ENCODE measurements at regions not wholly inside any gene's neighbourhood (a gene's known extent, or its start where the extent isn't known, plus 50 kb on each side); places are given as distances from the start of the nearest gene placed in this dataset.

DNA sequence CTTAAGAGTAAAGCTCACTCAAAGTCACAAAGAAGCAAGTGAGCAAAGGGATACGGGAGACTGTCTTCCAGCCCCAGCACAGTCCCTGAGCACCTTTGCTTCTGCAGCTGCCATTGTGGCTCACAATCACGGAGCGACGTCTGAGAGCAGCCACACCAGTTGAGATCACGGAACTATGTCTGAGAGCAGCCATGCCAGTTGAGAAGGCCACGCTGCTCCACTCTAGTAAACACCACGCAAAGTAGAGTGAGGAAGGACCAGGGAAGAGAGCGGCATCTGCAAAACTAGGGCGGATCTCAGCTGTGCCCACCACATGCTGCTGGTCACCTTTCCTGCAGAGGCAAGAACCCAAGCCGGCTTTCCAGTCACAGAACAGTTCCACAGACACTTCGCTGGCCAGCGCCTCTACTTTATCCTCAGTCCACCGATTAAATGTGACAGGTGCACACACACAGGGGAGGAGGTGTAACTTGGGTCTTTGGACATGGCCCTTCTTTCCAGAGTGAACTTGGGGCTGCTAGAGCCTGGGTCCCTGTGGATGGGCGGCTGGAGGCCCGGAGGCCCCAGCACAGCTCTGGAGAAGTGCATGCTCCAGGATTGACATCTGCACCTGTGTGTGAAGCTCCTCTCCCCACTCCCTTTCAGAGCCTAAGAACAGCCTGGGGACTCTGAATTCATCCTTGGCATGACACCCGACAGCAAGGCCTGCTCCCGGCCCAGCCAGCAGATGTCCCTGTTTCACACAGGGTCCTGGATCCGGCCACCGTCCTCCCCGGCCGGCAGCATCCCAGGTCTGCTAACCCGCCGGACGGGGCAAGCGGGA is 324.9 kb upstream of the IRX4 start:
- DNase-seq (ENCODE audit: low spot score) = no peak
- H3K36me3 Mint-ChIP-seq (ENCODE audit: low read depth) = no peaks in the 10 kb centered on the region
- H3K4me1 Mint-ChIP-seq (ENCODE audit: low read depth) = no peaks in the 10 kb centered on the region

DNA sequence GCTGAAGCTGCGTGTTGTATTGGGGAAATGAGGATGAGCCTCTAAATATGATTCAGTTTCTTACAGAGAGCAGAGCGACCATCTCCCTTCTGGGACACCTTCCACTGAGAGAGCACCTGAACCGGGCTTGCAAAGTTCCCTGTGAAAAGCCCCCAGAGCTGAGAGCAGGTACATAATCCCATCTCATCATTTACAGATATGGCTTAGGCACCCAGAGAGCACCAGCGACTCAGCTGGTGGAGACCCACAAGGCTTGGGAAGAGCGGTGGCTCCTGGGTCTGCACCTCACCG is 324.3 kb upstream of the IRX4 start:
- no peak for DNase-seq (ENCODE audit: low spot score)
- no peaks in the 10 kb centered on the region for H3K9me3 Mint-ChIP-seq
- no peaks in the 10 kb centered on the region for H3K4me1 Mint-ChIP-seq (ENCODE audit: low read depth)
- no peak overlapping the region for H3K4me3 Mint-ChIP-seq (ENCODE audit: low read depth)
- intact Hi-C loops (cut with micrococcal nuclease) = no loop called here
- H3K27ac Mint-ChIP-seq = no peak overlapping the region
- H3K27me3 Mint-ChIP-seq (ENCODE audit: low read depth) = no peaks in the 10 kb centered on the region
- no peaks in the 10 kb centered on the region for H3K36me3 Mint-ChIP-seq (ENCODE audit: low read depth)

More for the DNA sequence above, 324.9 kb upstream of the IRX4 start:
- no peak overlapping the region for H3K27ac Mint-ChIP-seq
- intact Hi-C loops (cut with micrococcal nuclease) = no loop called here
- no peaks in the 10 kb centered on the region for H3K9me3 Mint-ChIP-seq
- H3K27me3 Mint-ChIP-seq (ENCODE audit: low read depth) = no peaks in the 10 kb centered on the region
- no peak overlapping the region for H3K4me3 Mint-ChIP-seq (ENCODE audit: low read depth)

DNA sequence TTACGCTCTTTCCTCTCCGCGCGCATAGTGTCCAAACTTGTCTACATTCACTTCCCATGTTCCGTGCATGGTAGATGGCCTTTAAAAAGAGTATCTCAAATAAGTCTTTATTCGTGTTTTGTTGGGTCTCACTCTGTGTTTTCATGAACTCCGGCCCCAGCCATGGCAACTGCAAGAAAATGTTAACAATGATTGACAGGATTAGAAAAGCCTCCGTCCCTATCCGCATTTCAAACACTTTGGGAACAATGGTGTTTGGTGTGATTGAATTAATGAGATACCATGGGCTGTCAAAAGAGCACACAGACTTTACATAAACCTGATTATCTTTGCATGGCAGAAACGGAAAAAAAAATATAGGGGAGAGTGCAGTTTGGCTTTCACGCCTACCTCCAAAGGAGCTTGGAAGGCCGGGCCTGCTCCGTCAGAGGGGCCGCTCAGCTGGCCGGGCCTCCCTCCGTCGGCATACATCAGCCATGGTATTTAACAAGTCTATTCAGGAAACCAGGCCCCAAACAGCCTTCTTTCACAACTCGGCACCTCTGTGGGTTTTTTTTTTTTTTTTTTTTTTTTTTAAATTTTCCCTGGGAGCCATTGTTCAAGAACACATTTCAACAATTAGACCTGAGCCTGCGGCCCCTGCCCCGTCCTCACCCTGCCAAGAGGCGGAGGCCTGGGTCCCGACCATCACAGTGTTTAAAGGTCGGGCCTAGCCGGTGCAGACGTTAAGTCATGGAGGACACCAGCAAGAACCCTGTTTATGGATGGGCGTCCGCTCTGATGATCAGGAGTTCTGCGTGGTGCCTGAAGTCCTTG is 323.8 kb upstream of the IRX4 start:
- no peak for DNase-seq (ENCODE audit: low spot score)

DNA sequence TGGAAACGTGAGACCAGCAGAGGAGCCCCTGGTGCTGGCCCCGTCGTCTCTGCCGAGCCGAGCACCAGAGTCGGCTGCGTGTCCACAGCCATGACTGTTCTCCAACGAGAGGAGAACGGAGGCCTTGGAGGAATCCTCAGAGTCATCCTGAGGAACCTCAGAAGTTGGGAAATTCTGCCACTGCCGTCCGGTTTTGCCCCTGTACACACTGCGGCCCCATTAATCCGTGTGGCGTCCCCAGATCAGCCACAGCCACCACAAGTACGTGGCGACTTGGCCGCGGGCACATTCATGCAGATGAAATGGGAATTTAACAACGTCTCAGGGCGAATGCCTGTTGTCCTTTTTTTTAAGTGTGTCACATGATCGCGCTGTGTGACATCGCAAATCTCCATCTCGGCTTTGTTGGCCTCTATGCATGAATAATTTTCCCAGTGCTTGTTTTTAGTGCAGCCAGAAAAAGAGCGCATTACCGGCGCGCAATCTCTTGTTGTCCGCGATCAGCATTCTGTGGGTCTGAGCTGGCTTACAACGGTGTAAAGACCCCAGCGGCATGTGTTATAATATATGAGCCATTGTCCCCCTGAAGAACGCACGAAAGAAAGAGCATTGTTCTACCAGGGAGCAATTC is 323.0 kb upstream of the IRX4 start:
- Mint-ChIP-seq H3K4me1 (ENCODE audit: low read depth) (no peaks in the 10 kb centered on the region), H3K36me3 (ENCODE audit: low read depth) (no peaks in the 10 kb centered on the region), H3K27me3 (ENCODE audit: low read depth) (no peaks in the 10 kb centered on the region), H3K4me3 (ENCODE audit: low read depth) (no peak overlapping the region), H3K27ac (no peak overlapping the region), H3K9me3 (no peaks in the 10 kb centered on the region)
- intact Hi-C loops (cut with micrococcal nuclease) = no loop called here
- DNase-seq (ENCODE audit: low spot score) = no peak

More for the DNA sequence above, 323.8 kb upstream of the IRX4 start:
- H3K27ac Mint-ChIP-seq = no peak overlapping the region
- intact Hi-C loops (cut with micrococcal nuclease) = no loop called here
- H3K4me1 Mint-ChIP-seq (ENCODE audit: low read depth) = no peaks in the 10 kb centered on the region
- no peak overlapping the region for H3K4me3 Mint-ChIP-seq (ENCODE audit: low read depth)
- no peaks in the 10 kb centered on the region for H3K36me3 Mint-ChIP-seq (ENCODE audit: low read depth)
- H3K27me3 Mint-ChIP-seq (ENCODE audit: low read depth) = no peaks in the 10 kb centered on the region
- no peaks in the 10 kb centered on the region for H3K9me3 Mint-ChIP-seq

DNA sequence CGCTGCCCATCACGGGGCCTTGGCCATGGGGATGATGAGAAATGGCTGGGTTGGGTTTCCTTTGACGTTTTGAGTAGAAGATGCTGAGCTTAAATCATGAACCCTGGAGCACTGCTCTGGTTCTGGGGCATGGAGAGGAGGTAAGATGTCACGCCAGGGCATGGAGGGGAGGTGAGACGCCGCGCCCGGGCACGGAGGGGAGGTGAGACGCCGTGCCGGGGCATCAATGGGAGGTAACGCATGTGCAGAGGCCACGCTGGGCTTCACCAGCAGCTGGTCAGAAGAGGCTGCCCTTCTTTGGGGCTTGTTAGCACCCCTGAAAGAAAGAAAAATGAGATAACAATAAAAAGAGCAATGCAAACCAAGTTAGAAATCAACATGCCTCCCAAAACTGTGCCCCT is 322.5 kb upstream of the IRX4 start:
- Mint-ChIP-seq H3K27me3 (ENCODE audit: low read depth) (no peaks in the 10 kb centered on the region), H3K9me3 (no peaks in the 10 kb centered on the region)

DNA sequence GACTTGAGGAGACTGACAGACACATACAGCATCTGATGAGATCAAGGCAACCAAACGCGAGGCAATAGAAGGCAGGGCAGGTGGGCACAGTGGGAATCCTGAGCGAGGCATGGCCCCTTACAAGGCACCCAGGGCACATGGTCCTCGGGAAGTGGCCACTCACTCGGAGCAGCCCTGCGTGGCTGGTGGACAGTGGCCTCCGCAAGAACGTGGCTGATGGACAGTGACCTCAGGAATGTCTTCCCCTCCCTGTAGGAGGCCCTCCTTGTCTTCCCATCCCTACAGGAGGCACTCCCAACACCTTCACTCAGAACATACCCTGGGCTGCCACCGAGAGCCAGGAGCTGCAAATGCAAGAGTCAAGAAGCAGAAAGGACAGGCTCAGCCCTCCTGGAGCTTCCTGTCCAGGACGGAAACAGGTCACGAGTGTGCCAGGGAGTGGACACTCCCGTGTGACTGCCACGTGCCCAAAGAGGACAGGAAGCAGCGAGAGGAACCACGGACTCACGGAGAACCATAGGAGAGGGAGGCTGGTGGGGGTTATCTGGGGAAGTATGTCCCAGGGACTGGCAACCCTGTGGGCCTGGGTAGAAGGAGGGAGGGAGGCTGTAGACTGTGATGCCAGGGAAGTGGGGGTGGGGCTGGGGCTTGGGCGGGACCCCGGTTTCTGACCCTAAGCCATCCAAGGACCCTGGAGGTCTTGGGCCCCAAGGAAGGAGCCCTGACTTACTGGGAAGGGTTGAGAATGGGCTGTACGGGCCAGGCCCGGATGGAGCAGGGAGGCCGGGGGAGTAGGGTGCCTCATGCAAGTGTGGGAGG is 321.9 kb upstream of the IRX4 start:
- intact Hi-C loops (cut with micrococcal nuclease) = no loop called here
- Mint-ChIP-seq H3K9me3 (no peaks in the 10 kb centered on the region), H3K36me3 (ENCODE audit: low read depth) (no peaks in the 10 kb centered on the region), H3K27me3 (ENCODE audit: low read depth) (no peaks in the 10 kb centered on the region), H3K27ac (no peak overlapping the region), H3K4me3 (ENCODE audit: low read depth) (no peak overlapping the region), H3K4me1 (ENCODE audit: low read depth) (no peaks in the 10 kb centered on the region)
- DNase-seq (ENCODE audit: low spot score) = no peak

More for the DNA sequence above, 322.5 kb upstream of the IRX4 start:
- Mint-ChIP-seq H3K4me3 (ENCODE audit: low read depth) (no peak overlapping the region), H3K27ac (no peak overlapping the region), H3K4me1 (ENCODE audit: low read depth) (no peaks in the 10 kb centered on the region), H3K36me3 (ENCODE audit: low read depth) (no peaks in the 10 kb centered on the region)
- intact Hi-C loops (cut with micrococcal nuclease) = no loop called here
- DNase-seq (ENCODE audit: low spot score) = no peak

DNA sequence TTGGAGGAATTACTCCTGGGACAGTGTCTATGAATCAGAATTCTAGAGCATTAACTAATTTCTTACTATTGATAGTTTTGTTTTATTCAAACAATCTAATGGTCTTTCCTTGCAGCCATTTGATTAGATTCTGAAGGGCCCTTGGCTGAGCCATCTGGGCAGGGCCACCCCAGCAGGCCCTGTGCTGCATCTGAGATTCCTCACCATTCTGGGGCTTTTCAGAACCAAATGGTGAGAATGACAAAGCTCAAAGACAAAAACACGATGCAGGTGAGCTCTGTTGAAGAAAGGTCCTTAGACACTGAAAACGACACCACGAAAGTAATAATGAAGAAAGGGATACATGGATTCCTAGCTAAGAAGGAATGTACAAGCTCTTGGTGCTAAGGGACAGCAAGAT is 321.0 kb upstream of the IRX4 start:
- Mint-ChIP-seq H3K36me3 (ENCODE audit: low read depth) (no peaks in the 10 kb centered on the region), H3K27me3 (ENCODE audit: low read depth) (no peaks in the 10 kb centered on the region), H3K9me3 (no peaks in the 10 kb centered on the region), H3K27ac (no peak overlapping the region), H3K4me3 (ENCODE audit: low read depth) (no peak overlapping the region), H3K4me1 (ENCODE audit: low read depth) (no peaks in the 10 kb centered on the region)
- DNase-seq (ENCODE audit: low spot score) = no peak
- intact Hi-C loops (cut with micrococcal nuclease) = no loop called here

DNA sequence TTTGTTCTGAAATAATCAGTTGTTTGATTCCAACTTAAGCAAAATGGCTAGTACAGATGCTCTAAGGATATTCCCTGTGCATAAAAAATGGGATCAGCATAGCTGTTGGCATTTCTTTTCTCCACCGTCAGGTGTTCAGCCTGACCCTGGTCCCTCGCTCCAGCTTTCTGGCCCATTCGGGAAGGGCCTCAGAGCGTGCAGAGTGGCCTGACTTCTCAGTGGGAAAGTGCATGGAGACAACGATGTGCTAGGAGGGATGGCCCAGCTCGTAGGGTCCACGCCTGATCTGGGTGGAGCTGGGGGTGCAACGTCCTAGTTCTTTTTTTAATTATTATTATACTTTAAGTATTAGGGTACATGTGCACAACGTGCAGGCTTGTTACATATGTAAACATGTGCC is 319.1 kb upstream of the IRX4 start:
- Mint-ChIP-seq H3K9me3 (no peaks in the 10 kb centered on the region), H3K27ac (no peak overlapping the region), H3K36me3 (ENCODE audit: low read depth) (no peaks in the 10 kb centered on the region), H3K4me3 (ENCODE audit: low read depth) (no peak overlapping the region), H3K27me3 (ENCODE audit: low read depth) (no peaks in the 10 kb centered on the region), H3K4me1 (ENCODE audit: low read depth) (no peaks in the 10 kb centered on the region)
- DNase-seq (ENCODE audit: low spot score) = no peak
- intact Hi-C loops (cut with micrococcal nuclease) = no loop called here

DNA sequence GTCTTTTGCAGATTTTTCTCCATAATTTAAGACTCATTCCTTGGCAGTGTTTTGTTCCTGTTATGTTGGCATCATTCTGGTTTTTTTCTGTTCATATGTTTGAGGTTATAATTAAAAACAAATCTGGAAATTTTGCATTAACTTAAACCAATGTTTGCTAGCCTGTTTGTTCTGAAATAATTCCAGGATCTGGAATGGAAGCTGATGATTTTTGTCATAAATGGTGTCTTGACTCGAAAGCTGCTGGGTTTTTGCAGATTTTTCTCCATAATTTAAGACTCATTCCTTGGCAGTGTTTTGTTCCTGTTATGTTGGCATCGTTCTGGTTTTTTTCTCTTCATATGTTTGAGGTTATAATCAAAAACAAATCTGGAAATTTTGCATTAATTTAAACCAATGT is 318.7 kb upstream of the IRX4 start:
- no peaks in the 10 kb centered on the region for H3K36me3 Mint-ChIP-seq (ENCODE audit: low read depth)
- no peak overlapping the region for H3K27ac Mint-ChIP-seq
- no peaks in the 10 kb centered on the region for H3K4me1 Mint-ChIP-seq (ENCODE audit: low read depth)
- H3K9me3 Mint-ChIP-seq = no peaks in the 10 kb centered on the region
- H3K27me3 Mint-ChIP-seq (ENCODE audit: low read depth) = no peaks in the 10 kb centered on the region
- DNase-seq (ENCODE audit: low spot score) = no peak
- H3K4me3 Mint-ChIP-seq (ENCODE audit: low read depth) = no peak overlapping the region
- intact Hi-C loops (cut with micrococcal nuclease) = no loop called here

DNA sequence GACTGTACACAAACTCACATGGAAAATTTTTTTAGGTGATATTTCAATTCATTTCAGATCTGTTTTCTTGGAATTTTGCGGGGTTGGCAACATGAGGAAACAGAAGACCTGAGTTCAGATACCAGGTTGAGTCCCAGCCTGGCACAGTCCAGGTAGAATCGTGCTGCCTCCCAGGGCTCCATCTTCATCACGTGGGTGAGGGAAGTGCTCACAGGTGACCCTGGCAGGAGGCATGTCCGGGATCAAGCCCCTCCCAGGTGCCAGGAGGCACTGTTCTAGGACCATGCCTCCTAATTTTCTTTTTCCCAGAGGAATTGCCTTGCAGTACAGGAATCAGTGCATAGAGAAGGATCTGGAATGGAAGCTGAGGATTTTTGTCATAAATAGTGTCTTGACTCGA is 318.3 kb upstream of the IRX4 start:
- H3K4me3 Mint-ChIP-seq (ENCODE audit: low read depth) = no peak overlapping the region
- H3K36me3 Mint-ChIP-seq (ENCODE audit: low read depth) = no peaks in the 10 kb centered on the region
- no peaks in the 10 kb centered on the region for H3K9me3 Mint-ChIP-seq
- H3K4me1 Mint-ChIP-seq (ENCODE audit: low read depth) = no peaks in the 10 kb centered on the region
- H3K27me3 Mint-ChIP-seq (ENCODE audit: low read depth) = no peaks in the 10 kb centered on the region
- H3K27ac Mint-ChIP-seq = no peak overlapping the region
- DNase-seq (ENCODE audit: low spot score) = no peak
- intact Hi-C loops (cut with micrococcal nuclease) = no loop called here

DNA sequence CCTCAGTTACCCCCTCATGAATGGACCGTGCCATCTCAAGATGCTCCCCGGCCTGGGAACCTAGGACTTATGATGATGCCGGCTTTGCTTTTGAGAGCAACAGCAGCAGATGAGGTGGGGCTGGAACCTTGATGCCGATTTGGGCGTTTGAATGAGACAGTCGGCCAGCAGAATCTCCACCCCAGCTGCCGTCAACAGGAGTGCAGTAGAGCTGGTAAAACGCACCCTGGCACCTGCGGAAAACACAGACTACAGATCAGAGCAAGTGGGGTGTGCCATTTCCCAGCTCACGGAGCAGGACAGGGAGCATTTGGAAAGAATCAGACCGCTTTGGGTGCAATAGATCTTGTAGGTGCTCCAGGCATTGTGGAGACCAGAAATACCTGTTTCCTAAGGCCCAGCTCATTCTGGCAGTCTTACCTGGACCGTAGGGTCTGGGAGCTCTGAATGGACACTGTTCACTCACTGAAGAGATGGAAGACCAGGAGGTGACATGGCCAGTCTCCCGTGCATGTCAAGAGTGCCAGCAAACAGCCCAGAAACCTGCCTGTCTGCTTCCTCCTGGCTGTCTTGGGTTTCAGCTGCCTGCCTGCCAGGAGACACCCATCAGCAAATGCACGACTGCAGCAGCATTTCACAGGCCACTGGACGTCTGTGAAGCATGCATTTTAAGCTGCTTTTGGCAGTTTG is 317.7 kb upstream of the IRX4 start:
- intact Hi-C loops (cut with micrococcal nuclease) = no loop called here

DNA sequence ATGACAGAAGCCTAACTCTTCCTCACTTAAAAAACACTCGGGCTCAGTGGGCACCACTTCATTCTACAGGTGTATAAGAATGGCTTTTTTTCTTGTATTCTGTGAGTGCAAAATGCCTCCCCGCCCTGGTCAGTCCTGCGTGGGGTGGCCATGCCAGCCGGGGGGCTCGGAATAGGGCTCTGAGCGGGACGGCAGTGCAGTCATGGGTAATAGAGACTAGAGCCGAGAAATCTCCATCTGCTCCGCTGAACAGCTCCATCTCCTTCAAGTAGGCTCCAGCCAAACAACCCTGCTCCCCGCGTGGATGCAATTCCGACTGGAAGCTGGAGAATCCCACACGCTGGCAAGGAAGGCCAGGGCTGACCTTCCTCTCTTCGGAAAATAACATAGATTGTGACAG is 317.0 kb upstream of the IRX4 start:
- H3K36me3 Mint-ChIP-seq (ENCODE audit: low read depth) = no peaks in the 10 kb centered on the region
- H3K27ac Mint-ChIP-seq = no peak overlapping the region
- peaks cover 5% of the 10 kb centered on the region for H3K9me3 Mint-ChIP-seq
- DNase-seq (ENCODE audit: low spot score) = no peak
- H3K27me3 Mint-ChIP-seq (ENCODE audit: low read depth) = no peaks in the 10 kb centered on the region
- no peak overlapping the region for H3K4me3 Mint-ChIP-seq (ENCODE audit: low read depth)
- no peaks in the 10 kb centered on the region for H3K4me1 Mint-ChIP-seq (ENCODE audit: low read depth)
- intact Hi-C loops (cut with micrococcal nuclease) = no loop called here

More for the DNA sequence above, 317.7 kb upstream of the IRX4 start:
- H3K27ac Mint-ChIP-seq = no peak overlapping the region
- no peaks in the 10 kb centered on the region for H3K27me3 Mint-ChIP-seq (ENCODE audit: low read depth)
- H3K36me3 Mint-ChIP-seq (ENCODE audit: low read depth) = no peaks in the 10 kb centered on the region
- H3K9me3 Mint-ChIP-seq = peaks cover 5% of the 10 kb centered on the region
- DNase-seq (ENCODE audit: low spot score) = no peak
- H3K4me3 Mint-ChIP-seq (ENCODE audit: low read depth) = no peak overlapping the region
- no peaks in the 10 kb centered on the region for H3K4me1 Mint-ChIP-seq (ENCODE audit: low read depth)

Measured in activated T-helper 2 cell treated with anti-CD3 and anti-CD28 coated beads, Interferon-gamma antibody, Interleukin-2, Interleukin-4, amounts not matched to agents 10 μg/mL and 5 μg/mL and 100 μg/mL, durations not matched to agents 14 hours and 24 hours and 36 hours (primary cell).